DMS53 treated with DMSO at 0.1 percent for 48 hours (cell line): ENCODE measurements at regions not wholly inside any gene's neighbourhood (a gene's known extent, or its start where the extent isn't known, plus 50 kb on each side); places are given as distances from the start of the nearest gene placed in this dataset.
"Not testable (repeated sequence)": the region's sequence is repeated elsewhere in the genome, so short reads cannot be mapped to it uniquely, and the experiment has no call there.

Experiments
- DNase-seq: peaks from one replicate; lab custom pipeline; 2025; ENCODE audit not compliant: unreplicated experiment; lab: John Stamatoyannopoulos, UW

DNA sequence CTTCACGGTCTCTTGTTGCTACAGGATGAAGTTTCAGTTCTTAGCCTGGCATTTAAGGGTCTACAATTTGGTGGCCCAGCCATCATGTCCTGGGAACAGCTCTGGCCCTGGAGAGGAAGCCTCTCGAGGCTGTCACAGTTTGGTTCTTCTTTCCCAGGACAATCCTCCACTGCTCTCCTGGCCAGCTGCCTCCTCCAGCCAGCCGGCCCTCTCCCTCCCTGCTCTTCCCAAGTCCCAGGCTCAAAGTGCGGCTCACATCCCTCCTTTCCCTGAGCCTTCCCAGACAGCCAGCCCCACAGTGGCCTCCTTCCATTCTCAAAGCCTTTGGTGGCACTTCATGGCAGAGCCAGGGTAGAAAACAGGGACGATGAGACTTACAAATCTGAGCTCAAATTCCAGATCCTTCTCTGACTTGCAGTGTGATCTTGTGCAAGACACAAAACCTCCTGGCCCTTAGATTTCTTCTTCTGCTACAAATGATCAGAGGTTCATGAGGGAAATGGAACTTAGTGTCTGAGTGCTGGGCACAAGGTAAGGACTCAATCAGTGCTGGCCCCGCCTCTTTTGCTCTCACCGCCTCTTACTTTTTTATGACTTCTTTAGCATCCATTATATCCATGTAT, 223.8 kb upstream of the ECI2 start:
- DNase-seq = no peak

DNA sequence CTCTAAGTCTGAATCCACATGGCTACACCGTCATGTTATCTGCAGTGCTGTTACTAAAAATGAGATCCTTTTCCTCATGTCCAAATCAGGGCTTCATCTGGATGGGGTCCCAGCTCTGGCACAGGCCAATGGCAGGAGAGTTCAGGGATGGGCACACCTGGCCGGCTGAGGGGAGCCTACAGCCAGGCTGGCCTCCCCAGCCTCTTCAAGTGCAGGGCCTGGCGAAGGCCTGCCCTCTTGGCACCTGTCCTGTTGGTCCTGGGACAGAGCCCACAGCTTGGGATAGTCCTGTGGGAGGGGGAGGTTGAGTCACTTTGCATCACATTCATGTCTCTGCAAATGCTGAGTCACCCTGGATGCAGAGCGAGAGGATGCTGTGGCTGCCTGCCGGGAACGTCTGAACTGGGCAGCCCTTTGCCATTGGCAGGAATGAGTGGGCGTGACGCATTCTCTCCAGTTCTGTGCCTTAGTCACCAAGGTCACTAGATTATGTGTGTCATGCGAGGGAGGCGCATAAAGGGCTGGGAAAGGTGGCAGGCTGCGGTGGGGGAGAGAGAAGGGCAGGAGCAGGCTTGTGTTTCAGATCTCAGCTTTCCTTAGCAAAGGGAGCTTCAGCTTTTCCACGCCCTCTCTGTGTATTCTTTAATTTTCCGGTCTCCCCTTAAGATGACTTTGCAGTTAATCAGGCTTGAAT, 223.2 kb upstream of the ECI2 start:
- DNase-seq = peak; percentile 91

GRCh38 chr6:4357660-4358152, 222.3 kb upstream of the ECI2 start:
- DNase-seq = not testable (repeated sequence)

DNA sequence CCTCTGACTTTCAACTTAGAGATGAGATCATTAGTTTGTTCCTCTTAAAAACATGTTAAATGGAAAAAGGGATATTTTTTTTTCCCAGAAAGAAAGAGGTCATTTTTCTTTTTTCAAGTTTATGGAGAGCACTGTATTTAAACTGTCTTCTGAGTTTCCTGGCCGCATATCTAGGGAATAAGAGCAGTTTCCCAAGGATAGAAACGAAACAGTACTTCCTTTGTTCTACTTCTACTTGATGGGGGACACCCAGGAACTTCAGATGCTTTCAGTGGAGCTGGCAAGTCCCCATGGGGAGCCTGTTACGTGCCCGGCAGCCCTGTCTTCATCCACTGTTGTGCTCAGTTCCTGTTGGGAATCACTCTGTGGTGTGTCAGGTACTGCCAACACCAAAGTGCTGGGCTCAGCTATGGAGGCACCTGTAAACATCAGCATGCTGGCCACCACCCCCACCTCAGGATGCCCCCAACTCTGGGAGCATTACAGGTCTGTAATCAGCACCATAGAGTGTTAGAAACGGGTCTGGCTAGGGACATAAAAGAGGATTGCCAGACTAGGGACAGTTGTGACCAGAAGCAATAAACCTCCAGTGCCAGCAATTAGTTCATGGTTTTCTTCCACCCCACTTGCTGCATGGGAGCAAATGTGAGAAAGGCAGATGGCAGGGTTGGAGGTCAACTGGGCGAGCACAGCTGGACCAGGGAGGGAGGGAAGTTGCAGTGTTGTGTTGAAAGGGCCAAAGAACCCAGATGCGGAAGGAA, 221.7 kb upstream of the ECI2 start:
- DNase-seq = no peak

GRCh38 chr6:4355241-4355640, 219.9 kb upstream of the ECI2 start:
- DNase-seq = no peak

DNA sequence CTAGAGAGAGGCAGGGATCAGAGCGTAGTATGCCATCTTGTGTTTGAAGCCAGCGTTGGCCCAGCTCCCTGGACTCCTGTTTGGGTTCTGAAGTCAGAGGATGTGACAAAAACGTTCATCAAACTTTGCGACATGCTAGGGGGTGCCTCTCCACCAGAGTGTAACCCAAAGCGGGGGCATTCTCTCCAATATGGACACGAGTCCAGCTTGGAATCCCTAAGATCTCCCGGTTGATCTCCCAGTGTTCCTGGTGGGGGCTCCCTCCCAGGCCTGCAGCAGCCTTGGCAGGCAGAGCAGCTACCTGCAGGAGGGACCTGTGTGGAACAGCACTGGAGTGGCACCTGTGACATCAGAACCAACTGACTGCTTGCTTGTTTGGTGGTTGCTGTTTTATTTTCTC, 218.8 kb upstream of the ECI2 start:
- DNase-seq = no peak

GRCh38 chr6:4352731-4353130, 217.4 kb upstream of the ECI2 start:
- no peak for DNase-seq

GRCh38 chr6:4352322-4352669, 216.9 kb upstream of the ECI2 start:
- DNase-seq = no peak

DNA sequence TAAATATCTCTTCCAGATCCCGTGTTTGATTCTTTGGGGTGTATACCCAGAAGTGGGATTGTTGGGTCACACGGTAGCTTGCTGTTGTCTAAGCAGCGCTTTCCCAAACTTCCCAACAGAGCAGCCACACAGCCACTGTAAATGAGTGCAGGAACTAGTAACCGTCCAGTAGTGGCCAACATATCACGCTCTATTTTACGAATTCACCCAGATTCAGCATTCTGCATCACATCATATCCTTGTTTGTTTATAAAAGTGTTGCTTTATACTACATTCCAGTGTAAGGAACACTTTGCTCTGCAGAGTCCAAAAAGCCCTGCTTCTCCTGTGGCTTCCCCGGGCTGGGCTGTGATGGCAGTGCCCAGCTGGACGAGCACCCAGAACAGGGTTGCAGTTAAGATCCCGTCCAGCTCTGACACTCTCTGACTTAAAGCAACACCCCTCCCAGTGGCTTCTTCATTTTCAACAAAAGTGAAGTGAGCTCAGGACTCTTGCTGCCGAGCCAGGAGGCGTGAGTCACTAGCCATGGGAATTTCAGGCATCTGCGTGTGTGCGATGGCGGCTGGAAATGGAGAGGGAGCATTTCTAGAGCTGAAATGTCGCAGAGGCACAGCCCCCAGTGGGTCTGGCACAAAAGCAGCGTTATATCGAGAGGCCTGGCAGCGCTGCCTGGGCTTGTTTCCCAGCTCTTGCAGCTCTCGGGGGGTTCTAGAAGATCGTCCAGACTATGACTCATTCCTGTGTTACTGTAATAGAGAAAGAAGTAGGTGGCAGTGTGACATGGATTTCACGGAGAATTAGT, 216.3 kb upstream of the ECI2 start:
- DNase-seq = no peak

- no peak for DNase-seq
These were observed 215.5 kb upstream of the ECI2 start for GRCh38 chr6:4350567-4351519.

GRCh38 chr6:4349931-4350330, 214.6 kb upstream of the ECI2 start:
- no peak for DNase-seq

DNA sequence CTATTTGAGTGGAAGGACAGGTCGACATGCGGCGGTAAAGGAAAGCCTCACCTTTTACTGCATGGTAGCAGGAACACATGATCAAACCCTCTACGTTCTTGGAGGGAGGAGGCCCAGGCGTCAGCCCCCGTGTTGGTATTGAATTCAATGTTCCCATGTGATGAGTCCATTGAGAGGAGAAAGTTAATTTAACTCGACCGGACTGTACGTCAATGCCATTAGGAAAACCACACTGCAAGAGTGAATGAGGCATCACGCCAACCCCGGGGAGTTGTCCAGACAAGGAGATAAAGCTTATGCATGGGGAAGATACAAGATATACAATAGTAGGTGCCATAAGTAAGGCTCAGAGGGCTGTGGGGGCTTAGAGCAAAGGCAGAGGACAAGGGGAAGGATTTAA, 213.9 kb upstream of the ECI2 start:
- no peak for DNase-seq

GRCh38 chr6:4348462-4349112, 213.2 kb upstream of the ECI2 start:
- no peak for DNase-seq

DNA sequence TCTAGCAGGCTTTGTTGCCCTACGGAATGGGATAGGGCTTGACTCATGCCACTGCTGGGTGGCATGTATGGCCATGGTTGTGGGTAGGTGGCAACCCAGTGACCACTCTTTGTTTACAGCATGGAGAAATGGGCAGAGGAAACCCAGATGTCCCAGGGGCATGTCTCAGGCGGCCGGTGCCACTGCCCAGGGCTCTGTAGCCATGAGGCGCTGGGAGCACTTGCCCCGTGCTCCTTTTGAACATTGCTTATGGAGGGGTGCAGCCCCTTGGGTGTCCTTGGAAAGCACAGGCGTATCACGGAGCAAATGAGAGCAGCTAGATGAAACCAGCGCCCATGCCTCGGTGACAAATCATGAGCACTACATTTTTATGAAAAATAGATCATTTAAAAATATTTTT, 212.5 kb upstream of the ECI2 start:
- DNase-seq = no peak

GRCh38 chr6:4346659-4347333, 211.4 kb upstream of the ECI2 start:
- DNase-seq = no peak

DNA sequence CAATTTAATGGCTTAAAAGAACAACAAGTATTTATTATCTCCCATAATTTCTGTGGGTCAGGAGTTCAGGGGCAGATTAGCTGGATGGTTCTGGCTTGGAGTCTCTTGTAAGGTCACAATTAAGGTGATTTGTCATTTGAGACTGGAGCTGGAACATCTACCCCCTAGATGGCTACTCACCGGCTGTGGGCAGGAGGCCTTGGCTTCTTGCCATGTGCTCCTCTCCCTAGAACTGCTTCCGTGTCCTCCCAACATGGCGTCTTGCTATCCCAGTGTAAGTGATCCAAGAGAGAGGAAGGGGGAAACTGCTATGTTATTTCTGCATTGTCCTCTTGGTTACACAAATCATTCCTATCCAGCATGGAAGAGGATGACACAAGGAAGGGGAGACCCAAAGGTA, 210.2 kb upstream of the ECI2 start:
- no peak for DNase-seq

DNA sequence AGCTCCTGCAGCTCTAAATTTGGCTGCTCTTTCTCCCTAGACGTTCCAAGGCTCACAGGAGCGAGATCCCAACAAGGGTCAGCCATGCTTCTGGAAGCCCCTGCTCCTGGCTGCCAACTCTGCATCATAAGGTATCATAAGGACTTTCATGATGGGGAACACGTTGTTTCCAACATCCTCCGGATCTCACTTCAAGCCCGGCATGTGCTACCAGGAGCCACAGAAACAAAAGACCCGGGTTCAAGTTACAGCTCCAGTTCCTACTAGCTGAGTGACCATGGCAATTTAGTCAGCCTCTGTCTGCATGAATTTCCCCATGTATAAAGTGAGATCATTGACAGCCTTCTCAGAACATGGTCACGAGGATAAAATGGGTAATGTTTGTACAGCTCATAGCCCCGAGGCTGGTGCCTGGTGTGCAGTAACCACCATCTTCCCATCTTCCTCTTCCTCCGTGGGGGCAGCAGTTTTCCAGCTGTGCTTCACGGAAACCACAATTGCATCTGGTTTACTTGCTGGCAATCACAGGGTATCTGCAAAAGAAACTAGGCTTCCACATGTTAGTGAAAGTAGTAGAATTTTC, 209.0 kb upstream of the ECI2 start:
- DNase-seq = no peak

- DNase-seq = no peak
These were observed 207.2 kb upstream of the ECI2 start for GRCh38 chr6:4342407-4343137.
